COLO829 (cell line): ENCODE measurements at regions not wholly inside any gene's neighbourhood (a gene's known extent, or its start where the extent isn't known, plus 50 kb on each side); places are given as distances from the start of the nearest gene placed in this dataset.
"Not testable (repeated sequence)": the region's sequence is repeated elsewhere in the genome, so short reads cannot be mapped to it uniquely, and the experiment has no call there.

ENCODE experiments used
- DNase-seq: peaks from one replicate; pipeline ENCODE4 v3.0.0; 2012; ENCODE audit warnings: low spot score

GRCh38 chr1:211206981-211207380 lies 52.2 kb upstream of the RCOR3 start:
- DNase-seq, result no peak

GRCh38 chr1:211200311-211200710 lies 58.9 kb upstream of the RCOR3 start:
- no peak for DNase-seq

GRCh38 chr1:211198880-211199279 lies 60.3 kb upstream of the RCOR3 start:
- no peak for DNase-seq

GRCh38 chr1:211198111-211198510 lies 61.1 kb upstream of the RCOR3 start:
- peak; percentile 77 for DNase-seq

- DNase-seq, result no peak
These were observed 62.3 kb upstream of the RCOR3 start for GRCh38 chr1:211196880-211197279.

GRCh38 chr1:211194826-211195225 lies 60.9 kb upstream of the KCNH1 start:
- no peak for DNase-seq

GRCh38 chr1:211192227-211192626 lies 58.3 kb upstream of the KCNH1 start:
- no peak for DNase-seq

GRCh38 chr1:211188721-211189120 lies 54.8 kb upstream of the KCNH1 start:
- DNase-seq, result not testable (repeated sequence)

GRCh38 chr1:211183747-211184313 lies 49.9 kb upstream of the KCNH1 start:
- DNase-seq, result no peak
